Left ventricle myocardium superior (tissue), 1 donor: ENCODE measurements at regions not wholly inside any gene's neighbourhood (a gene's known extent, or its start where the extent isn't known, plus 50 kb on each side); places are given as distances from the start of the nearest gene placed in this dataset.

Source experiments
- ATAC-seq: fragments of 200-7000 bp; cut with Tn5 transposase; one replicate; pipeline ENCODE4 v1.9.1; 2020; ENCODE audit warnings: mild to moderate bottlenecking, moderate library complexity
- DNase-seq: peaks from one replicate; pipeline ENCODE4 v3.0.0-alpha.2; 2020
- intact Hi-C: fragments of 100-400 bp; cut with micrococcal nuclease; formaldehyde crosslinking; loops from one replicate; pipeline ENCODE4 v1.11.0; 2022
- donor health status: DM: no; HTN: yes; CAD: no; lungs with severe emphysema.

- intact Hi-C loops: no loop called here
- ATAC-seq: no peak
- no peak for DNase-seq
These were observed 446.2 kb downstream of the DNAH5 start for GRCh38 chr5:13498279-13498678.

- intact Hi-C loops: no loop called here
- no peak for DNase-seq
- no peak for ATAC-seq
These were observed 456.1 kb downstream of the DNAH5 start for GRCh38 chr5:13488254-13488931.

GRCh38 chr5:13480834-13481233 lies 463.7 kb downstream of the DNAH5 start:
- no peak for DNase-seq
- intact Hi-C loops: no loop called here
- no peak for ATAC-seq

- ATAC-seq: no peak
- intact Hi-C loops: no loop called here
- no peak for DNase-seq
These were observed 465.5 kb downstream of the DNAH5 start for GRCh38 chr5:13478831-13479465.

GRCh38 chr5:13477118-13477737 lies 467.3 kb downstream of the DNAH5 start:
- no peak for ATAC-seq
- no peak for DNase-seq
- intact Hi-C loops: no loop called here

- ATAC-seq (no peak), DNase-seq (no peak)
- intact Hi-C loops: no loop called here
These were observed 471.6 kb downstream of the DNAH5 start for GRCh38 chr5:13472842-13473241.

- no peak for ATAC-seq
- no peak for DNase-seq
- intact Hi-C loops: no loop called here
These were observed 473.5 kb downstream of the DNAH5 start for GRCh38 chr5:13470975-13471374.

- DNase-seq (no peak), ATAC-seq (no peak)
- intact Hi-C loops: no loop called here
These were observed 474.2 kb downstream of the DNAH5 start for GRCh38 chr5:13470263-13470662.

GRCh38 chr5:13464532-13465193 lies 479.8 kb downstream of the DNAH5 start:
- intact Hi-C loops: no loop called here
- no peak for ATAC-seq
- DNase-seq: no peak

GRCh38 chr5:13460587-13460986 lies 483.9 kb downstream of the DNAH5 start:
- ATAC-seq (no peak), DNase-seq (no peak)
- intact Hi-C loops: no loop called here

- ATAC-seq: no peak
- intact Hi-C loops: no loop called here
- no peak for DNase-seq
These were observed 490.4 kb downstream of the DNAH5 start for GRCh38 chr5:13454050-13454449.

GRCh38 chr5:13448843-13449242 lies 495.6 kb downstream of the DNAH5 start:
- no peak for DNase-seq
- intact Hi-C loops: no loop called here
- ATAC-seq: no peak

- ATAC-seq: no peak
- intact Hi-C loops: no loop called here
- no peak for DNase-seq
These were observed 505.1 kb downstream of the DNAH5 start for GRCh38 chr5:13439430-13439829.

- intact Hi-C loops: no loop called here
- ATAC-seq (no peak), DNase-seq (no peak)
These were observed 516.5 kb downstream of the DNAH5 start for GRCh38 chr5:13427827-13428557.

GRCh38 chr5:13412040-13412595 lies 532.4 kb downstream of the DNAH5 start:
- intact Hi-C loops: no loop called here

GRCh38 chr5:13408616-13409015 lies 535.9 kb downstream of the DNAH5 start:
- no peak for ATAC-seq
- no peak for DNase-seq
- intact Hi-C loops: no loop called here

More at GRCh38 chr5:13412040-13412595, 532.4 kb downstream of the DNAH5 start:
- DNase-seq (no peak), ATAC-seq (no peak)

GRCh38 chr5:13403351-13403750 lies 541.1 kb downstream of the DNAH5 start:
- no peak for ATAC-seq
- DNase-seq: no peak
- intact Hi-C loops: no loop called here

GRCh38 chr5:13385066-13385465 lies 559.4 kb downstream of the DNAH5 start:
- no peak for ATAC-seq
- no peak for DNase-seq
- intact Hi-C loops: no loop called here

GRCh38 chr5:13382232-13382631 lies 562.3 kb downstream of the DNAH5 start:
- ATAC-seq: no peak
- no peak for DNase-seq
- intact Hi-C loops: no loop called here
